ENCODE measurements at regions not wholly inside any gene's neighbourhood (a gene's known extent, or its start where the extent isn't known, plus 50 kb on each side); places are given as distances from the start of the nearest gene placed in this dataset.

DNA sequence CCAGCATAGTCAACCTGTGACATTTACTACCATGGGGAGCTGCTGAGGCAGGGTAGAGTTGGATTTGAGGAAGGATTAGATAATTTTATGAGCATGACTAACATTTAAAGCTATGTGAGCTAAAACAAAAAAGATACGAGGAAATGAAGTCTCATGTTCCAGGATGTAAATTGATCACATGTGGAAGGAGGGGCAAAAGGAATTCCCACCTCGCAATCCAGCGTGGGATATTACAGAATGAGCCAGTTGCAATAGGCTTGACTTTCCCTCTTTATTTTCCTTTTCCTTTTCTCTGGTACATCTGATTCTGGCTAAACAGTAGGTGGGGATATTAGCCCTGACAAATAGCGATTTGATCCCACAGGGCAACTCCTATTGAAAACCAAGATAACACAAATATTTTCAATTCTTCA lies 214.9 kb upstream of the HMGA2 start:
- Histone ChIP-seq H2AFZ (ENCODE audit: low read depth, low read length) (no peak overlapping the region), H3K9me1 (ENCODE audit: control insufficient read depth, insufficient read depth, low read length) (no peaks in the 10 kb centered on the region), H3K27ac (ENCODE audit: extremely low read depth, low read depth, low read length) (no peak overlapping the region), H3K27me3 (ENCODE audit: control insufficient read depth in 2 of 2, insufficient read depth in 2 of 2, low read length in 2 of 2) (no peaks in the 10 kb centered on the region), H3K79me2 (ENCODE audit: control insufficient read depth, insufficient read depth, low read length) (no peaks in the 10 kb centered on the region), H4K20me1 (replicated peaks; ENCODE audit: control insufficient read depth, insufficient read depth, low read length) (no peaks in the 10 kb centered on the region), H3K4me3 (no peak overlapping the region), H3K36me3 (ENCODE audit: control insufficient read depth, insufficient read depth, low read length) (no peaks in the 10 kb centered on the region), H3K9me3 (replicated peaks; ENCODE audit: control insufficient read depth, insufficient read depth, low read depth, low read length) (peaks cover 2% of the 10 kb centered on the region; the same call in 1 of the 2 replicates), H3K4me2 (ENCODE audit: insufficient read depth, low read length) (no peak overlapping the region), H3K9ac (ENCODE audit: insufficient read depth in 1 of 2, low read depth in 2 of 2, low read length in 2 of 2) (no peak overlapping the region), H3K4me1 (replicated peaks in 1 of 2; ENCODE audit: control insufficient read depth in 2 of 2, insufficient read depth in 2 of 2, low read length in 2 of 2) (peaks cover 0 to 3% of the 10 kb centered on the region in 2 experiments; a peak in 2 of 5 replicates)
- ChIA-PET CTCF (ENCODE audit: low intra/inter-chr PET ratio) (no interaction called here), POLR2A (no interaction called here)
- in situ Hi-C loops (cut with MboI) (no loop called here), intact Hi-C loops (cut with micrococcal nuclease) (no loop called here)
- no peak for DNase-seq (ENCODE audit: extremely low read depth in 1 of 4, low spot score in 3 of 4)
- TF ChIP-seq TCF7 (IDR thresholded peaks at IDR 0.05; ENCODE audit: borderline replicate concordance) = no peak
- no peak for TF ChIP-seq HNRNPH1 (optimal IDR thresholded peaks at IDR 0.05; ENCODE audit: low read depth, low read length)
- no peak for TF ChIP-seq ZNF717 (CRISPR knock-in tag; IDR thresholded peaks at IDR 0.05)
- TF ChIP-seq, protein P1, sequence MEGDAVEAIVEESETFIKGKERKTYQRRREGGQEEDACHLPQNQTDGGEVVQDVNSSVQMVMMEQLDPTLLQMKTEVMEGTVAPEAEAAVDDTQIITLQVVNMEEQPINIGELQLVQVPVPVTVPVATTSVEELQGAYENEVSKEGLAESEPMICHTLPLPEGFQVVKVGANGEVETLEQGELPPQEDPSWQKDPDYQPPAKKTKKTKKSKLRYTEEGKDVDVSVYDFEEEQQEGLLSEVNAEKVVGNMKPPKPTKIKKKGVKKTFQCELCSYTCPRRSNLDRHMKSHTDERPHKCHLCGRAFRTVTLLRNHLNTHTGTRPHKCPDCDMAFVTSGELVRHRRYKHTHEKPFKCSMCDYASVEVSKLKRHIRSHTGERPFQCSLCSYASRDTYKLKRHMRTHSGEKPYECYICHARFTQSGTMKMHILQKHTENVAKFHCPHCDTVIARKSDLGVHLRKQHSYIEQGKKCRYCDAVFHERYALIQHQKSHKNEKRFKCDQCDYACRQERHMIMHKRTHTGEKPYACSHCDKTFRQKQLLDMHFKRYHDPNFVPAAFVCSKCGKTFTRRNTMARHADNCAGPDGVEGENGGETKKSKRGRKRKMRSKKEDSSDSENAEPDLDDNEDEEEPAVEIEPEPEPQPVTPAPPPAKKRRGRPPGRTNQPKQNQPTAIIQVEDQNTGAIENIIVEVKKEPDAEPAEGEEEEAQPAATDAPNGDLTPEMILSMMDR (IDR thresholded peaks at IDR 0.05 in 2 of 3, conservative IDR thresholded peaks at IDR 0.05 in 1 of 3; ENCODE audit: insufficient read depth in 2 of 3, low read depth in 1 of 3, low read length in 3 of 3) = peak in 1 of 3 experiments; percentile 25; a peak in 1 of 6 replicates
- no peak for TF ChIP-seq MCM2 (IDR thresholded peaks at IDR 0.05; ENCODE audit: low read depth)
- TF ChIP-seq CAMTA2 (CRISPR knock-in tag; conservative IDR thresholded peaks at IDR 0.05) = no peak
- TF ChIP-seq, protein P2, sequence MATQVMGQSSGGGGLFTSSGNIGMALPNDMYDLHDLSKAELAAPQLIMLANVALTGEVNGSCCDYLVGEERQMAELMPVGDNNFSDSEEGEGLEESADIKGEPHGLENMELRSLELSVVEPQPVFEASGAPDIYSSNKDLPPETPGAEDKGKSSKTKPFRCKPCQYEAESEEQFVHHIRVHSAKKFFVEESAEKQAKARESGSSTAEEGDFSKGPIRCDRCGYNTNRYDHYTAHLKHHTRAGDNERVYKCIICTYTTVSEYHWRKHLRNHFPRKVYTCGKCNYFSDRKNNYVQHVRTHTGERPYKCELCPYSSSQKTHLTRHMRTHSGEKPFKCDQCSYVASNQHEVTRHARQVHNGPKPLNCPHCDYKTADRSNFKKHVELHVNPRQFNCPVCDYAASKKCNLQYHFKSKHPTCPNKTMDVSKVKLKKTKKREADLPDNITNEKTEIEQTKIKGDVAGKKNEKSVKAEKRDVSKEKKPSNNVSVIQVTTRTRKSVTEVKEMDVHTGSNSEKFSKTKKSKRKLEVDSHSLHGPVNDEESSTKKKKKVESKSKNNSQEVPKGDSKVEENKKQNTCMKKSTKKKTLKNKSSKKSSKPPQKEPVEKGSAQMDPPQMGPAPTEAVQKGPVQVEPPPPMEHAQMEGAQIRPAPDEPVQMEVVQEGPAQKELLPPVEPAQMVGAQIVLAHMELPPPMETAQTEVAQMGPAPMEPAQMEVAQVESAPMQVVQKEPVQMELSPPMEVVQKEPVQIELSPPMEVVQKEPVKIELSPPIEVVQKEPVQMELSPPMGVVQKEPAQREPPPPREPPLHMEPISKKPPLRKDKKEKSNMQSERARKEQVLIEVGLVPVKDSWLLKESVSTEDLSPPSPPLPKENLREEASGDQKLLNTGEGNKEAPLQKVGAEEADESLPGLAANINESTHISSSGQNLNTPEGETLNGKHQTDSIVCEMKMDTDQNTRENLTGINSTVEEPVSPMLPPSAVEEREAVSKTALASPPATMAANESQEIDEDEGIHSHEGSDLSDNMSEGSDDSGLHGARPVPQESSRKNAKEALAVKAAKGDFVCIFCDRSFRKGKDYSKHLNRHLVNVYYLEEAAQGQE (IDR thresholded peaks at IDR 0.05; ENCODE audit: borderline replicate concordance) = peak; percentile 20; the same call in 1 of the 2 replicates
- TF ChIP-seq, protein P2 (CRISPR knock-in tag; IDR thresholded peaks at IDR 0.05; ENCODE audit: low read depth) = no peak
- no peak for TF ChIP-seq RFX7 (CRISPR knock-in tag; IDR thresholded peaks at IDR 0.05)
- peak in 1 of 2 experiments; percentile 24; a peak in 1 of 4 replicates for TF ChIP-seq RAD21 (CRISPR knock-in tag; conservative IDR thresholded peaks at IDR 0.05 in 1 of 2, IDR thresholded peaks at IDR 0.05 in 1 of 2)
- ATAC-seq = no peak
- no peak for FAIRE-seq
- BruUV-seq (replicated peaks) = no TSS peak
- WGBS (ENCODE audit: insufficient coverage, low coverage, missing lambda C conversion rate) = 33% methylated on average over 4 of the region's 4 CpGs
